ENCODE measurements at regions not wholly inside any gene's neighbourhood (a gene's known extent, or its start where the extent isn't known, plus 50 kb on each side); places are given as distances from the start of the nearest gene placed in this dataset.

- no peak for TF ChIP-seq CTCF (IDR thresholded peaks at IDR 0.05)
- TF ChIP-seq POLR2A (IDR thresholded peaks at IDR 0.05) = no peak
- intact Hi-C loops (cut with DNase I) = no loop called here
- WGBS, 4 donors = 87 to 95% (median 90%) methylated on average over 2 of the region's 2 CpGs
Measured at GRCh38 chr9:83154087-83154736, 91.3 kb upstream of the RASEF start.

GRCh38 chr9:83153030-83153429, 90.1 kb upstream of the RASEF start:
- no peaks in the 10 kb centered on the region for H3K27me3 ChIP-seq
- no peaks in the 10 kb centered on the region for H3K4me1 ChIP-seq (replicated peaks in 1 of 2)
- 75 to 94% (median 79%) methylated on average over 2 of the region's 2 CpGs for WGBS, 4 donors
- TF ChIP-seq CTCF (IDR thresholded peaks at IDR 0.05) (no peak), POLR2A (IDR thresholded peaks at IDR 0.05) (no peak)
- no peak overlapping the region for H3K4me3 ChIP-seq
- intact Hi-C loops (cut with DNase I) = no loop called here
- H3K9me3 ChIP-seq (replicated peaks in 1 of 3) = no peaks in the 10 kb centered on the region
- no peak overlapping the region for H3K27ac ChIP-seq
- H3K36me3 ChIP-seq (replicated peaks in 1 of 2) = no peaks in the 10 kb centered on the region
- DNase-seq = no peak

More at GRCh38 chr9:83154087-83154736, 91.3 kb upstream of the RASEF start:
- H3K27ac ChIP-seq = no peak overlapping the region
- H3K36me3 ChIP-seq (replicated peaks in 1 of 2) = no peaks in the 10 kb centered on the region
- no peak overlapping the region for H3K4me3 ChIP-seq
- no peak for DNase-seq
- no peaks in the 10 kb centered on the region for H3K27me3 ChIP-seq
- no peaks in the 10 kb centered on the region for H3K4me1 ChIP-seq (replicated peaks in 1 of 2)
- no peaks in the 10 kb centered on the region for H3K9me3 ChIP-seq (replicated peaks in 1 of 3)

- Histone ChIP-seq H3K27ac (no peak overlapping the region), H3K9me3 (replicated peaks in 1 of 3) (no peaks in the 10 kb centered on the region), H3K4me1 (replicated peaks in 1 of 2) (no peaks in the 10 kb centered on the region), H3K36me3 (replicated peaks in 1 of 2) (no peaks in the 10 kb centered on the region), H3K27me3 (no peaks in the 10 kb centered on the region), H3K4me3 (no peak overlapping the region)
- no peak for DNase-seq
- intact Hi-C loops (cut with DNase I) = no loop called here
- TF ChIP-seq POLR2A (IDR thresholded peaks at IDR 0.05) (no peak), CTCF (IDR thresholded peaks at IDR 0.05) (no peak)
- WGBS, 4 donors = 63 to 82% (median 72%) methylated on average over 4 of the region's 4 CpGs
Measured at GRCh38 chr9:83151627-83152137, 88.7 kb upstream of the RASEF start.

GRCh38 chr9:83147315-83148149, 84.6 kb upstream of the RASEF start:
- no peak overlapping the region for H3K27ac ChIP-seq
- intact Hi-C loops (cut with DNase I) = no loop called here
- H3K4me1 ChIP-seq (replicated peaks in 1 of 2) = no peaks in the 10 kb centered on the region
- H3K4me3 ChIP-seq = no peak overlapping the region
- no peak for DNase-seq
- TF ChIP-seq POLR2A (IDR thresholded peaks at IDR 0.05) = no peak
- TF ChIP-seq CTCF (IDR thresholded peaks at IDR 0.05) = no peak
- H3K9me3 ChIP-seq (replicated peaks in 1 of 3) = no peaks in the 10 kb centered on the region
- 74 to 89% (median 82%) methylated on average over 9 to 10 of the region's 10 CpGs for WGBS, 4 donors
- no peaks in the 10 kb centered on the region for H3K27me3 ChIP-seq
- no peaks in the 10 kb centered on the region for H3K36me3 ChIP-seq (replicated peaks in 1 of 2)

Data from adrenal gland (tissue), 9 donors.